H9 (cell line): ENCODE measurements at regions not wholly inside any gene's neighbourhood (a gene's known extent, or its start where the extent isn't known, plus 50 kb on each side); places are given as distances from the start of the nearest gene placed in this dataset.

ENCODE experiments used
- DNase-seq: peaks from one replicate; pipeline ENCODE4 v3.0.0-alpha.2; 2017
- H2AFZ ChIP-seq: one replicate; pipeline ENCODE4 v1.6.1; 2013; ENCODE audit warnings: mild to moderate bottlenecking, low read length, control low read depth, moderate library complexity
- H2AK5ac ChIP-seq: 2 replicates; pipeline ENCODE4 v1.6.1; 2013; ENCODE audit warnings: low read length, control low read depth, mixed read lengths; ENCODE audit not compliant: insufficient read length
- H2BK120ac ChIP-seq: one replicate; pipeline ENCODE4 v1.6.1; 2013; ENCODE audit warnings: low read depth, mild to moderate bottlenecking, low read length, control low read depth, inconsistent platforms; ENCODE audit not compliant: poor library complexity, severe bottlenecking
- H2BK12ac ChIP-seq: 2 replicates; pipeline ENCODE4 v1.6.1; 2013; ENCODE audit warnings: low read length, control low read depth, mixed read lengths, low read depth; ENCODE audit not compliant: insufficient read length
- H2BK15ac ChIP-seq: 2 replicates; pipeline ENCODE4 v1.6.1; 2013; ENCODE audit warnings: low read depth, low read length, control low read depth
- H2BK20ac ChIP-seq: one replicate; pipeline ENCODE4 v1.6.1; 2013; ENCODE audit warnings: low read depth, mild to moderate bottlenecking, low read length, control low read depth, inconsistent platforms; ENCODE audit not compliant: poor library complexity, severe bottlenecking
- H2BK5ac ChIP-seq: 2 replicates; pipeline ENCODE4 v1.6.1; 2013; ENCODE audit warnings: low read length, control low read depth, mixed read lengths; ENCODE audit not compliant: insufficient read length
- H3K14ac ChIP-seq: 2 replicates; pipeline ENCODE4 v1.6.1; 2013; ENCODE audit warnings: low read length, control low read depth; ENCODE audit not compliant: insufficient read depth
- H3K18ac ChIP-seq: 2 replicates; pipeline ENCODE4 v1.6.1; 2013; ENCODE audit warnings: low read depth, mild to moderate bottlenecking, mixed read lengths, low read length, control low read depth; ENCODE audit not compliant: insufficient read length
- H3K23ac ChIP-seq: 2 replicates; pipeline ENCODE4 v1.6.1; 2013; ENCODE audit warnings: low read length, control low read depth, mixed read lengths, low read depth; ENCODE audit not compliant: insufficient read length
- H3K23me2 ChIP-seq: 2 replicates; pipeline ENCODE4 v1.6.1; 2013; ENCODE audit warnings: low read depth, mild to moderate bottlenecking, mixed read lengths, low read length, control low read depth; ENCODE audit not compliant: insufficient read length, poor library complexity, severe bottlenecking
- H3K27ac ChIP-seq: 2 replicates; pipeline ENCODE4 v1.5.1; 2013; ENCODE audit warnings: low read length, control low read depth, mixed read lengths, low read depth; ENCODE audit not compliant: insufficient read length
- H3K27me3 ChIP-seq: 2 replicates; pipeline ENCODE4 v1.6.1; 2013; ENCODE audit warnings: low read length, control low read depth, inconsistent platforms; ENCODE audit not compliant: insufficient read depth
- H3K4ac ChIP-seq: 2 replicates; pipeline ENCODE4 v1.6.1; 2013; ENCODE audit warnings: low read depth, mild to moderate bottlenecking, control low read depth, inconsistent platforms, low read length, moderate library complexity
- H3K4me1 ChIP-seq: 2 replicates; pipeline ENCODE4 v1.6.1; 2013; ENCODE audit warnings: low read length, control low read depth, inconsistent platforms; ENCODE audit not compliant: insufficient read depth
- H3K4me2 ChIP-seq: 2 replicates; pipeline ENCODE4 v1.6.1; 2013; ENCODE audit warnings: low read length, control low read depth, mixed read lengths; ENCODE audit not compliant: insufficient read length, insufficient read depth
- H3K56ac ChIP-seq: 2 replicates; pipeline ENCODE4 v1.6.1; 2013; ENCODE audit warnings: low read depth, mild to moderate bottlenecking, mixed read lengths, low read length, control low read depth; ENCODE audit not compliant: insufficient read length
- H3K79me1 ChIP-seq: 2 replicates; pipeline ENCODE4 v1.6.1; 2013; ENCODE audit warnings: low read depth, mild to moderate bottlenecking, moderate library complexity, low read length, control low read depth, inconsistent platforms; ENCODE audit not compliant: insufficient read depth, poor library complexity, severe bottlenecking
- H3K79me2 ChIP-seq: 2 replicates; pipeline ENCODE4 v1.6.1; 2013; ENCODE audit warnings: low read length, control low read depth, inconsistent platforms; ENCODE audit not compliant: insufficient read depth
- H3K9ac ChIP-seq: 2 replicates; pipeline ENCODE4 v1.6.1; 2013; ENCODE audit warnings: low read length, control low read depth, mixed read lengths; ENCODE audit not compliant: insufficient read length; ENCODE audit errors: extremely low read depth
- H3K9me3 ChIP-seq: one replicate; pipeline ENCODE4 v1.6.1; 2013; ENCODE audit warnings: low read depth, low read length, inconsistent platforms; ENCODE audit not compliant: control insufficient read depth
- H3T11ph ChIP-seq: one replicate; pipeline ENCODE4 v1.6.1; 2013; ENCODE audit warnings: mild to moderate bottlenecking, low read length, control low read depth, inconsistent platforms
- H4K20me1 ChIP-seq: one replicate; pipeline ENCODE4 v1.6.1; 2013; ENCODE audit not compliant: control insufficient read depth, insufficient read length, insufficient read depth
- H4K5ac ChIP-seq: 2 replicates; pipeline ENCODE4 v1.6.1; 2013; ENCODE audit warnings: low read depth, mild to moderate bottlenecking, mixed read lengths, low read length, control low read depth; ENCODE audit not compliant: insufficient read length
- H4K8ac ChIP-seq: replicated peaks from 2 replicates; pipeline ENCODE4 v1.6.1; 2013; ENCODE audit warnings: low read length, control low read depth, mixed read lengths, low read depth; ENCODE audit not compliant: insufficient read length
- H4K91ac ChIP-seq: 2 replicates; pipeline ENCODE4 v1.6.1; 2013; ENCODE audit warnings: low read depth, mild to moderate bottlenecking, moderate library complexity, mixed read lengths, low read length, control low read depth; ENCODE audit not compliant: insufficient read length
- H3K27ac Mint-ChIP-seq, 3 experiments: 2 replicates in 2 of 3; 3 replicates in 1 of 3; pipeline ENCODE4 v1.8.0; 2020 to 2021; ENCODE audit warnings: mixed read lengths in 3 of 3, mild to moderate bottlenecking in 1 of 3, moderate library complexity in 1 of 3
- H3K27me3 Mint-ChIP-seq: 2 replicates; pipeline ENCODE4 v1.8.0; 2021; ENCODE audit warnings: low read depth, mild to moderate bottlenecking, moderate library complexity, mixed read lengths
- H3K36me3 Mint-ChIP-seq, 3 experiments: 2 replicates in 2 of 3; 3 replicates in 1 of 3; pipeline ENCODE4 v1.8.0; 2020 to 2021; ENCODE audit warnings: low read depth in 3 of 3, mixed read lengths in 3 of 3; ENCODE audit not compliant: insufficient read depth in 1 of 3
- H3K4me1 Mint-ChIP-seq, 2 experiments: 2 replicates each; pipeline ENCODE4 v1.8.0; 2020; ENCODE audit warnings: mixed read lengths in 2 of 2
- H3K4me3 Mint-ChIP-seq, 2 experiments: 2 replicates in 1 of 2; 3 replicates in 1 of 2; pipeline ENCODE4 v1.8.0; 2020 to 2021; ENCODE audit warnings: mild to moderate bottlenecking in 2 of 2, mixed read lengths in 2 of 2, moderate library complexity in 1 of 2
- H3K9me3 Mint-ChIP-seq, 2 experiments: 2 replicates in 1 of 2; 3 replicates in 1 of 2; pipeline ENCODE4 v1.8.0; 2020; ENCODE audit warnings: mild to moderate bottlenecking in 2 of 2, mixed read lengths in 2 of 2, moderate library complexity in 1 of 2
- WGBS: extraction: QIAGEN DNeasy Blood & Tissue Kit; methylation state at CpG from one replicate; pipeline ENCODE4 v1.1.7; 2013; ENCODE audit warnings: missing lambda C conversion rate, low lambda C conversion rate, mixed read lengths; ENCODE audit not compliant: insufficient read length; ENCODE audit errors: extremely low coverage; 5-methylcytosine and 5-hydroxymethylcytosine counted together
- TF ChIP-seq, protein P1 (sequence below): fragments of 200-600 bp; sonication (generic); conservative IDR thresholded peaks from 3 replicates; pipeline ENCODE4 v1.8.0; 2021; ENCODE audit warnings: antibody characterized with exemption, mild to moderate bottlenecking

DNA sequence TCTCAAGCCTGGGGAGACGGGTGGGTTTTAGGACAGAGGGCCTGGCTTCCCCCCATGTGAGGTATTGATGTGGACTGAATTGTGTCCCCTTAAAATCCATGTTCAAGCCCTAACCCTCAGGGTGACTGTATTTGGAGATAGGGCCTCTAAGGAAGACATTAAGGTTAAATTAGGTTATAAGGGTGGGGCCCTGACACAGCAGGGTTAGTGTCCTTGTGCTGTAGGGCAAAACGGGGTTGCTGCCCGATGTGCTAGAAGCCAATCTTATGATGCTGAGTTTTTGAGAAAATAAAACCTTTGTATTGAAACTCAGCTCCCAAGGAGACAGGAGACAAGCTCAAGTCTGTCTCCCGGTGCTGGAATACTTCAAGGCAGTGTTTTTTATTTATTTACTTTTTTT is 71.1 kb upstream of the NUP50 start:
- Histone ChIP-seq H3K18ac (no peak overlapping the region), H3K23ac (no peak overlapping the region), H2BK120ac (no peak overlapping the region), H3K27ac (no peak overlapping the region), H4K5ac (no peak overlapping the region), H2AFZ (no peak overlapping the region), H3K56ac (no peak overlapping the region), H2AK5ac (no peak overlapping the region), H3K27me3 (no peaks in the 10 kb centered on the region), H3K79me1 (no peaks in the 10 kb centered on the region), H2BK15ac (no peak overlapping the region), H2BK20ac (no peak overlapping the region), H2BK12ac (no peak overlapping the region), H3K23me2 (no peaks in the 10 kb centered on the region), H3K14ac (no peak overlapping the region), H3T11ph (no peak overlapping the region), H4K20me1 (no peaks in the 10 kb centered on the region), H3K4me2 (no peak overlapping the region), H4K8ac (no peak overlapping the region), H4K91ac (no peak overlapping the region), H3K4me1 (no peaks in the 10 kb centered on the region; the same call in 1 of the 2 replicates), H3K79me2 (no peaks in the 10 kb centered on the region), H2BK5ac (no peak overlapping the region), H3K4ac (no peak overlapping the region), H3K9ac (no peak overlapping the region), H3K9me3 (no peaks in the 10 kb centered on the region)
- no peaks in the 10 kb centered on the region for H3K36me3 Mint-ChIP-seq
- no CpG with 5 or more reads among the region's 4 CpGs for WGBS
- no peak overlapping the region for H3K27ac Mint-ChIP-seq
- TF ChIP-seq, protein P1, sequence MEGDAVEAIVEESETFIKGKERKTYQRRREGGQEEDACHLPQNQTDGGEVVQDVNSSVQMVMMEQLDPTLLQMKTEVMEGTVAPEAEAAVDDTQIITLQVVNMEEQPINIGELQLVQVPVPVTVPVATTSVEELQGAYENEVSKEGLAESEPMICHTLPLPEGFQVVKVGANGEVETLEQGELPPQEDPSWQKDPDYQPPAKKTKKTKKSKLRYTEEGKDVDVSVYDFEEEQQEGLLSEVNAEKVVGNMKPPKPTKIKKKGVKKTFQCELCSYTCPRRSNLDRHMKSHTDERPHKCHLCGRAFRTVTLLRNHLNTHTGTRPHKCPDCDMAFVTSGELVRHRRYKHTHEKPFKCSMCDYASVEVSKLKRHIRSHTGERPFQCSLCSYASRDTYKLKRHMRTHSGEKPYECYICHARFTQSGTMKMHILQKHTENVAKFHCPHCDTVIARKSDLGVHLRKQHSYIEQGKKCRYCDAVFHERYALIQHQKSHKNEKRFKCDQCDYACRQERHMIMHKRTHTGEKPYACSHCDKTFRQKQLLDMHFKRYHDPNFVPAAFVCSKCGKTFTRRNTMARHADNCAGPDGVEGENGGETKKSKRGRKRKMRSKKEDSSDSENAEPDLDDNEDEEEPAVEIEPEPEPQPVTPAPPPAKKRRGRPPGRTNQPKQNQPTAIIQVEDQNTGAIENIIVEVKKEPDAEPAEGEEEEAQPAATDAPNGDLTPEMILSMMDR, result no peak
- DNase-seq, result no peak
- peaks cover 0 to 5% of the 10 kb centered on the region in 2 experiments; a peak in 1 of 5 replicates for H3K9me3 Mint-ChIP-seq
- no peak overlapping the region for H3K4me3 Mint-ChIP-seq
- peaks cover 28% of the 10 kb centered on the region for H3K27me3 Mint-ChIP-seq
- H3K4me1 Mint-ChIP-seq, result peaks cover 30 to 40% of the 10 kb centered on the region in 2 experiments
